HG03175 (cell line): ENCODE measurements at regions not wholly inside any gene's neighbourhood (a gene's known extent, or its start where the extent isn't known, plus 50 kb on each side); places are given as distances from the start of the nearest gene placed in this dataset.

ENCODE experiments used
- ATAC-seq: cut with Tn5 transposase; IDR thresholded peaks from one replicate; pipeline ENCODE4 v1.9.1; 2021; ENCODE audit warnings: mild to moderate bottlenecking, moderate library complexity; ENCODE audit not compliant: unreplicated experiment

DNA sequence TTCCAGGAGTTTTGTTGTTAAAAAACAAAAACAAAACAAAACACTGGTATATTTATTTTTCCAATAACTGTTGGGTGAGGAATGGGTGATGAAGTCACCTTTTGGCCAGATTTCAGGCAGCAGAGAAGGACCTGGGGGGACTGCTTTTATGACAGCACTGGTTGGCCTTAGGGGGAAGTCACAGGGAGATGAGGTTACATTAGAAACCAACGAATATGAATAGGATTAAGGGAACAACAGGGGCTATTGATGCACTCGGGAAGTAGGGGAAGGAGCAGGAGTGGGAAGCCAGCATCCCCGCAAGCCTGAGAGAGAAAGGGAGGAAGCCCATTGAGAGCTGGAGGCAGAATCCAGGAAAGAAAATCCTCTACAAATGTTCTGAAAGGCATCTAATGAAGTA lies 958.4 kb downstream of the TYW1 start:
- no peak for ATAC-seq

DNA sequence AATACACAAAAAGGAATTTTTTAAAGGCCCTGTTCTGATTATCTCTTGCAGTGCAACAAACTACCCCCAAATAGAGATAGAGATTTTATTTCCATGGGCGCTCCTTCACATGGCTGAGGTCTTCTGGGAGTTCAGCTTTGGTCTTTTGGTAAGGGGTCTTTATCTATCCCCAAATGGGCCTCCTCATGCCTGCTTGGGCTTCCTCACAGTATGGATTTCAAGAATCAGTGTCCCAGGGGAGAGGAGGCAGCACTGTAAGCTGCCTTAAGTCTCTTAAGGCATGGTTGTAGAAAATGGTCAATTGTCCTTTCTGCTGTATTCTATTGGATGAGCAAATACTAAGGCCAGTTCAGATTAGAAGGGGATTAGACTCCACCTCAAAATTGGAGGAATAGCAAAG lies 966.2 kb downstream of the TYW1 start:
- ATAC-seq = no peak

DNA sequence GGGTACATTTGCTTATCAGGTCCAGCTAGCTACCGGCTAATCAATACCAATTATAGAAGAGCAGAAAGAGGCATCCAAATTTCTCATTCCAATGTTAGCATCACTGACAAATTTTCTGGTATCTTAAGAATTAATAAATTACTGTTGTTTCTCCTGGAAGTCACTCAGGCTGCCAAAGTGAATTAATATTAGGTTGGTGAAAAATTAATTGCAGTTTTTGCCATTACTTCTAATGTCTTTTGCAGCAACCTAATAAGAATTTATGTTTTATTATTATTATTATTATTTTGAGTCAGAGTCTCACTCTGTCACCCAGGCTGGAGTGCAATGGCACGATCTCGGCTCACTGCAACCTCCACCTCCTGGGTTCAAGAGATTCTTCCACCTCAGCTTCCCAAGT lies 979.9 kb downstream of the TYW1 start:
- ATAC-seq = no peak

DNA sequence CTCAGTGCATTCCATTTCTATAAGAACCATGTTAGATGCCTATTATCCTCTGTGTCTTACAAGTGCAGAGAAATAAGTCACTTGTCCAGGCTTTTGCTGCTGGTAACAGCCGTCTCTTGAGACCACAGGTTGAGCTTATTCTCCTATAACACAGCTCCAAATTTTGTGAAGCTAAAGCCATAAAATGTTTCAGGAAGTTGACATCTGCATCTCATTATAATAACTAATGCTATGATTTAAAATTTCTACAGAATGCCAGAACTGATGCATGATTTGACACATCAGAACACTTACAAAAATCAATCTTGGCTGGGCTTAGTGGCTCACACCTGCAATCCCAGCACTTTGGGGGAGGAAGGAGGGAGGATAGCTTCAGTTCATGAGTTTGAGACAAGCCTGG lies 986.9 kb downstream of the TYW1 start:
- ATAC-seq = no peak

DNA sequence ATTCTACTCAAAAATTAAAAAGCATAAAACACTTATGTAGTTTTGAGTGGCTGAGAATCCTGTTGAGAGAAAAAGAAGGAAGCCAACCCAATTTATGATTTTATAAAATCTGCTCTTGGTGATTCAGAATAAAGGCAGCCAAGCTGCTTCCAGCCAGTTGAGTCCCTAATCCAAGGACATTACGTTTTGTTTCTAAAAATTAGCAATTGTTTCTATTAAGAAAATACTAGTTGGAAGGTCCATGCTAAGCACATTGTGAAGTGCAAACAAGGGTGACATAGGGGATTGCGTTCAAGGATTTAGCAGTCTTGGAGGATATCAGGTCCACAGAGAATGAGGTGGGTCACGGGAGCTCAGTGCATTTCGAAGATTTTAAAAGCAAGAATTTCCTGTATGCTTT lies 987.7 kb downstream of the TYW1 start:
- no peak for ATAC-seq

DNA sequence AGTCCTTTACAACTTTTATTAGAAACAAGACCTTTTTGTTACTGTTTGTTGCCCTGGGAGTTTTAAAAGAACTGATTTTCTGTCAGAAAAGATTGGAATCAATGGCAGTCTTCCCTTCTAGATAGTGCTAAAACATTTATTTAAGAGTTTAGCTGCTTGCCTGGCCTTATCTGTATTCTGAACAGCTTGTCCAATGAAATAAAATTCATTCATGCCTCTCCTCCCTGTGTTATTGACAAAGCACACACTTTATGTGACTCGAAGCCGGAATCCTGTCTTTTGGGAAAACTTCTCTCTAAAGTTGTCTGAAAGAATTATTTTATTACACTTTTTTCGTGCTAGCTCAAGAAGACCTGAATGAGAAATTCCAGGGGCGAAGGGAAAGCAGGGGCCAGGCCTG lies 992.5 kb downstream of the TYW1 start:
- ATAC-seq = no peak

DNA sequence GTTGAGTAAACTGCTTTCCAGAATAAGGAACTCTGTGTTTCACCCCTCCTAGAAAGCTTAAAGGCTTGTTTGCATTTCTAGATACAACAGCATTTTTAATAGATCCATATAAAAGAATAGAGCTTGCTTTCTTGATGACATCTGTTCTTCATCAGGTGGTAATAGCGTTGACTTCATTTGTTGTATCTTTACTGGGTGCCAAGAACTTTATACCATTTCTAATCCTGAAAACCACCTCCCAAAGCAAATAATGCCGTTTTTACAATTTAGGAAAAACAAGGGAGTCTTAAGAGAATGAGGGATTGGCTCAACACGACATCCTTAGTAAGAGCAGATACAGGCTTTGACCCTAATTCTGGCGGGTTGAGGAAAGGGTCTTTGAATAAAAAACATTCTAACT lies 993.4 kb downstream of the TYW1 start:
- ATAC-seq = no peak

DNA sequence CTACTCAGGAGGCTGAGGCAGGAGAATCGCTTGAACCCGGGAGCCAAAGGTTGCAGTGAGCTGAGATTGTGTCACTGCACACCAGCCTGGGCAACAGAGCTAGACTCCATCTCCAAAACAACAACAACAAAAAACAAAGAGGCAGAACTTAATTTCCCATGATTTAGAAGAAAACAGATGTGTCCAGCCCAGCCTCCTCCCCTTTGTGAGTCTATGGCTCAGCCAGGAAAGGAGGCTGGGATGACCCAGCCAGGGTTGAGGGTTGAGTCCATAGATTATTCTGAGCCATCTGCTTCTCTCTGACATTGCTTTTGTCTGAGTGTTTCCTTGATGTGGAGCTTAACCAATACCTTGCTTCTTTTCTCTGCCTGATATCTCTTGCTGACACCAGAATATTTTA lies 994.1 kb downstream of the TYW1 start:
- no peak for ATAC-seq

DNA sequence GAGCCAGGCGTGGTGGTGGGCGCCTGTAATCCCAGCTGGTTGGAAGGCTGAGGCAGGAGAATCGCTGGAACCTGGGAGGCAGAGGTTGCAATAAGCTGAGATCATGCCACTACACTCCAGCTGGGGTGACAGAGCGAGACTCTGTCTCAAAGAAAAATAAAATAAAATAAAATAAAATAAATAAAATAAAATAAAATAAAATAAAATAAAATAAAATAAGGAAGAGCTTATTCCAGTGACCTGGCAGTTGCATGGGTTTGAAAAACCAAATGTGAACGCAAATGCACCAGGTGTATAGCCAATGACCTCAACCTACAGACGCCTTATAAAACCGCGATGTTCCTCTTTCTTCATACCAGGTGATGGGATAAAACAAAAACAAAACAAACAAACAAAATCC lies 995.7 kb downstream of the TYW1 start:
- ATAC-seq = no peak

DNA sequence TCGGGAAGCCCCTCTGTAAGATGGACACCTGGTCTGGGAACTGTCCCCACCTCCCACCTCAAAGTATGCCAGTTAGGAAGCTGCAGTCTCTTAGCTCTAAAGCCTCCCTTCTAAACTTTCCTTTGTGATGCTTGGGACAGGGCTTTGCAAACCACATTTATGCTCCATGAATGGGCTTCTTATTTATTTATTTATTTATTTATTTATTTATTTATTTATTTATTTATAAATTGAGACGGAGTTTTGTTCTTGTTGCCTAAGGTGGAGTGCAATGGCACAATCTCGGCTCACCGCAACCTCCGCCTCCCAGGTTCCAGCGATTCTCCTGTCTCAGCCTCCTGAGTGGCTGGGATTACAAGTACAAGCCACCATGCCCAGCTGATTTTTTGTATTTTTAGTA lies 1009.4 kb downstream of the TYW1 start:
- no peak for ATAC-seq

DNA sequence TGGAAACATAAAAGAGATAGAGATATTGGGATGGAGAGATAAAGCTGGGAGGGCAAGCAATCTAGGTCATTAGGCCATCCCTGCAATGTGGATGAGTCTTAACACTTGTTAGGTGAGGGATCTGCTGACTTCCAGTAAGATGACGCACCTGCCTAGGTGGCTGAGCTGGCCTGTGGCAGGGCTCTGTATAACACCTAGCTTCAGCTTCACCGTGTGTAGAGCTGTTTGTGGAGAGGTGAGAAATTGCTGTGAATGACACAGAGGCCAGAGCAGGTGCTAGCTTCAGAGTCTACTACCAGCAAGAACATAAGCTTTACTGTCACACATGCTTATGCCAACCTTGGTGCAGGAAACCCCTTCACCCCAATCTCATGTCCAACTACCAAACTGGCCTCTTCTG lies 1010.0 kb downstream of the TYW1 start:
- ATAC-seq = no peak

DNA sequence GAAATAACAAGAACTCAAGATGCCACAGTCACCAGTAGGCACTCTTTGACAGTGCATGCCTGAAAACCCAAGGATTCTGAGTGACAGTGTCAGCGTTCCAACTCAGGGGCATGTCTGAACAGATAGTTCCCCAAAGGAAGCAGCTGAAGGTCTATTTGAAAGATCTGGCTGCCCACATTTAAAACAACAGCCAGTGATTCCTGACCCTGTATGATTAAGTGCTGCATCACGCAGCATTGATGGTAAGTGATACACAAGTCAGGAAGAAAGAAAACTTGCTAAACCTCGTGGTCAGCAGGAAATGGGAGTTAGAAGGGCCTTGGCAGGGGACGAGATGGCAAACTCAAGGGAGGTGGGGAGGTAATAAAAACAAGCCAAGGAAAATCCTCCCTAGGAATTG lies 1013.1 kb downstream of the TYW1 start:
- no peak for ATAC-seq

DNA sequence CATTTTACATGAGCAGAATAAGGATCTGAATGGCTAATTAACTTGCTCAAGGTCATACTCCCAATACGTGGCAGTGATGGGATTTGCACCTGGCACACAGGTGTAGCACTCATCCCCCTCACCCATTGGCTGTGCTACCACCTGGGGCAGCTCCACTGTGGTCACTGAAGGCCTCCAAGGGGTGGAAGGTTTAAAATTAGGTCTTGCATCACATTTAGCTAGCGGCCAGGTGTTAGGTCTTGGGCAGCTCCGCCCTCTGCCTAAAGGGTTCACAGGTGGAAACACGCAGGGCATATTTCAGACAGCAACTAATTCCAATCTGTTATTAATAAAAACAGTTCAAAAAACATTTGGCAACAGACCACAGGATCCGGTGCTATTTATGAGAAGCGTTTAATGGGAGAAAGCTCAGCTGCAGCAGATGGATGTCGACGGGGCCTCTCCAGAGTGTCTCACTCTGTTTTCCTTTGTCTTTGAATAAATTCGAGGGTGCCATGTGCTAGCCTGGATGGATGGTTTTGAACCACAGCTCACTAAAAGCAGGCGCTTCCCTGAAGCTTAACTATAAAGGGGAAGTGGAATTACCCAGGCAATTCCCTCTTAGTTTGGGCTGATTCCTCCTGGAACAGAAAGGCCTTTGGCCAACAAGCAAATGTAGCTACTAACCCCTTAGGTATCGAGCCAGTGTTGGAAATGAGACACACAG lies 1017.6 kb downstream of the TYW1 start:
- ATAC-seq = no peak

DNA sequence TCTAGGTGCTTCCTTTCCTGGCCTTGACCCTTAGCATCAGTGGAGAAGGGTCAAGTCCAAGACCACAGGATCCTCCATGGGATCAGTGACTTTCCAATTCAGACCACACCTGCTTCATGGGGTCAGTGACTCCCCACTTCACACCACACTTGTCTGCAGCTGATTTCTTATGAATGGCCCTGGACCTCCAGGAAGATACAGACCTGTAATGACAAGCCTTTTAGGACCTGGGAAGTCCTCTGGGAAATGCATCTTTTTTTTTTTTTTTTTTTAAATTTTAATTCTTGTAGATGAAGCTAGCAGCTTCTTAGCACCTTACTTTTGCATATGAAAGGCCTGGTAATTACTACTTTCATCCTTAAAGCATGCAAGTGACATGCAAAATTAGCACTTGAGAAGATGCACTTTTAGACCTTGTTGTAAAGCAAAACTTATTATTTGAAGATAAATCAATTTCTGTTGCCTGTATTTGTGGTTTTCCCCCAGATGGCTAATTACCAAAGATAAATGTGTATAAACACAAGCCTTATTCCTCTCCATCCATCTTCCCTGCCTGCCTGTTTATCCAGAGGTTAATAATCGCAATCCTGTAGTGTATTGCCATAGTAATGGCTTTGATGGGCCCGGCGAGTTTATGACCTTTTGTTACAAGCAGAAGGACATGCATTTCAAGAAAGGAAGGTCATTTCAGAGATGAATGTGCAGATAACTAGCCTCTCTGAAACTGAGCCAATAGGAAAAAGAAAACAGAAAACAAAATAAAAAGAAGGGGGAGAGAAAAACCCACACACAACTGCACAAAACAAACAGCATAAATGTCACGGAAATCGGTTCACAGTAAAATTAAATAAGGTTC lies 1018.7 kb downstream of the TYW1 start:
- no peak for ATAC-seq

DNA sequence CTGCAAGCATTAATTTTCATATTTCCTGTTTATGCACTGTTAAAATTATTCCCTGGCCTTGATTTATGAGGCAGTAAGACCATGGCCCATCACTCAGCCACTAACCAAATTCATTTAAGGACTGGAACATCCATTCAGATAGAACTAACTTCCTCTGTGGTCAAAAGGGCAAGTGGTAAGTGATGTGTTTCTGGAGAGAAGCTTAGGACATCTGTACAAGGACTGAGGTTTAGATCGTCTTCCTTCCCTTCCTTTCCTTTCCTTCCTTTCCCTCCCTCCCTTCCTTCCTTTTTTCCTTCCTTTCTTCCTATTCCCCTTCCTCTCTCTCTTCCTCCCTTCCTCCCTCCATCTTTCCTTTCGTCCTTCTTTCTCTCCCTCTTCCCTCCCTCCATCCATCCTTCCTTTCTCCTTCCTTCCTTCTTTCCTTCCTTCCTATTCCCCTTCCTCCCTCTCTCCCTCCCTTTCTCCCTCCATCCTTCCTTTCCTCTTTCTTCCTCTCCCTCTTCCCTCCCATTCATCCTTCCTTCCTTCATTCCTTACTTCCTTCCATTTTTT lies 1019.4 kb downstream of the TYW1 start:
- no peak for ATAC-seq

DNA sequence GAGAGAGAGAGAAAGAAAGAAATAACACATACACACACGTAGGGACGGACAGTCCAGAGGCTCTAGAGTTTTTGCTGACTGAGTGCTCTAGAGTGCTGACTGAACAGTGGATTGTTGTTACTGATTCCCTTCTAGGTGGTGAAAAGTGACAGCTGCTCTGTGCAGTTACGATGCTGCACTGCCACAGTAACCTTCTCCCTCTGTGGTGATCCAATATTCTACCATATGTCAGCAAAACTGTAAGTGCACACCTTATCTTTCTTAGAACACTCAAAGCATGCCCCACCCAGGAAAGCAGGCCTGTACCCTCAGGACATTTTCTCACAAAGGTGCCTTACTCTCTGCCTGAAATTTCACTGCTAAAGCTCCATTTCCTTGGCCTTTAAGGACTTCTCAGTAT lies 1023.5 kb downstream of the TYW1 start:
- ATAC-seq = no peak

DNA sequence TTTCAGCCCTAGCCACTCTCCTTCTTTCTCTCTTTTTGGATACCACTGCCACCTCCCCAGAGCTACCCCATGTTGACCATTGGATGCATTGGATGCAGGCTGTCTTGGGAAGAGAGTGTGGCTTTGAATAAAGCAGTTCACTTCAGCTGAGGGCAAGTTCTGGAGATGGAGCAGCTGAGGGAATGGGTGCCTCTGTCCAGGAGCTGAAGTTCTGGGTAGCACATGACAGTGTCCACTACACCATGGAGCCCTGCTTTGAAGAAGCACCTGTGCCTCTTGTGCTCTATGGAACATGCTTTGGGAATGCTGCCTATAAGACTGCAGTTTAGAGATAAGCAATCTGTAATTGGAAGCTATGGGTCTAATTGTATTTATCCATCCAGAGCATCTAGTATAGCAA lies 1028.7 kb downstream of the TYW1 start:
- ATAC-seq = no peak

DNA sequence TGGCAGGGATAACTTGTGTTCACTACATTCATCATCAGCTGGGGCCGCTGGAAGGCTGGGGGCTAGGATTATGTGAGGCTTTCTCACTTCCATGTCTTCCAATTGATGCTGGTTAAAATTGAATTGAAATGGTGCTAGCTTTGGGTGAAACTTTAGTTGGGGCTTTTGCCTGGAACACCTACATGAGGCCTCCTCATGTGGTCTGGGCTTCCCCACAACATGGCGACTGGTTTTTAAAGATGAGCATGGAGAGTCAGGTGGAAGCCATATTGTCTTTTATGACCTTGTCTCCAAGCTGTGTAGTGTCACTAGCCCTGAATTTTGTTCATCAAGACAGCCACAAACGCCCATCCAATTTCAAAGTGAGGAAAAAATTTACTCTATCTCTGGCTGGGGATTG lies 1033.9 kb downstream of the TYW1 start:
- ATAC-seq = no peak

DNA sequence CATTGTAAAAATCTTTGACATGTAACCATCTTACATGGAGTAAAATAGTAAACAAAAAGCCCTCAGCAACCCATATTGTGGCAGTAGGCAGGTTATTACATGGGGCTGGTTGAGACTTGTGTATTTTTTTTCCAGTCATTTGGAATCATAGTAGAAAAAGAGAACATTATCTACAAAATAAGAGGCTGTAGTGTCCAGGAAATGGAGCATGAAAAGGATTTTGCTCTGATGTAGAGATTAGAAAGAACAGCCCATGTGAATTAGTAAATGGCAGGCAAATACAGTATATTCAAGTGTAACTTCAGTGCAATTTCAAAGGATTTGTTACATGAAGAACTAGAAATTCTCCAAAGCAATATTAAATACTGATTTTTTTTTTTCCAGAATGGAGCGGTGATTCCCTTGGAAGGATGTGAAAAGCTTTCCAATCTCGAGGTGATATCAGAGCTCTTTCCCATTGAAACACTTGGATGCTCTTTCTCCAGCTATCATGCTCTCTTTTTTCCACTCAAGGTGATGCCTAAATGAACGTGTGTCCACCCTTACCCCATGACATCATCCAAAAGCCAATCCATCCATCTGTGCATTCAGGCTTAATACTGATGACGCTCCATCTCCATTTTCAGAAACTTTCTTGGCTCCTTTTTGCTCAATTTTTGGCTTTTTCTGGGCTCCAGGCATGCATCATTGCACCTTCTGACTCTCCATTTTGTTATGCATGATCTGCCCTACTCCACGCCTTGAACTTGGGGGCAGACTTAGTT lies 1034.7 kb downstream of the TYW1 start:
- ATAC-seq = no peak

DNA sequence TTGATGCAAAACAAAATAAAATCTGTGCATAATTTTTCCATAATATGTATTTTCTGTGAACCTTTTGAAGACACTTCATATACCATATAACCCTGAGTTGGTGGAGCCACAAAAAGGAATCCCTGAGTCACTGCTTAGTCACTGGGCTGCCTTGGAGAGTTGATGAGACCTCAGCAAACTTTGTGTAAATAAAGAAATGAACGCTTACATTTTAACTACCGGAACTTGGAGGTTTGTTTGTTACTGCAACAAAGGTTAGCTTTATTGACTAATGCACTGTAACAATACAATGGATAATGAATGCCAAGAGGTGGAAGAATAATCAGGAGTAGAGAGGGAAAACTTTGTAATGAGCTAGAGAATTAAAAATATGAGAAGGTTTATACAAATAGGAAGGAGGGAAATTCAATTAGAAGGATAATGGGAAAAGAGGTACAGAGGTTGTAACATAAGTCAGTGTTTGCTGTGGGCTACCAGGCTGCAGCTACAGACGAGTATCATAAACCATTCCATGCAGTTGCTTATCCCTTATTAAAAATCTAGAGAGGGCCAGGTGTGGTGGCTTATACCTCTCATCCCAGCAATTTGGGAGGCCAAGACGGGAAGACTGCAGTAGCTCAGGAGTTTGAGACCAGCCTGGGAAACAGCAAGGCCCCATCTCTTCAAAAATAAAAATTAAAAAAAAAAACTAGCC lies 1042.1 kb downstream of the TYW1 start:
- ATAC-seq = no peak

DNA sequence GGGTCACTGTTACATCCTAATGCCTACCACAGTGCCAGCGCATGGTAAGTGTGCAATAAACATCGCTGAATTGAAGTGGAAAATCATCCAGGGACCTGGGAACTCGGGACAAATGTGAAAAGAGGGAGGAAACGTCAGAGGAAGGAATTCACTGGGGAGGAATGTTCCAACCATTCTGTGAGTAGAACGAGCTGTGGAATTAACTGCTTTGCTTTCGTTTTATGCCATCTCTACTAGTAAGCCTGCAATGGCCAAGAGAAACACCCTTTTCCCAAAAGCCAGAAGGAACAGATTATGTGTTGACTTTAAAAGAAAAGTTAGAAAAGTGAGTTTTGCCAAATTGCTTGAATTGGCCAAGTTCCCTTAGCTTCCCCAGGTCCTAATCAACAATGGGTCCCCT lies 1044.9 kb downstream of the TYW1 start:
- no peak for ATAC-seq
